SK-N-MC (cell line): ENCODE measurements at regions not wholly inside any gene's neighbourhood (a gene's known extent, or its start where the extent isn't known, plus 50 kb on each side); places are given as distances from the start of the nearest gene placed in this dataset.

ENCODE experiments used
- DNase-seq: peaks from one replicate; pipeline ENCODE4 v3.0.0-alpha.2; 2011; ENCODE audit warnings: low read depth, low spot score
- H3K27ac ChIP-seq: fragments of 200-600 bp; sonication (generic); 2 replicates; pipeline ENCODE4 v1.5.1; 2016; ENCODE audit warnings: mixed run types
- H3K36me3 ChIP-seq: fragments of 200-600 bp; sonication (generic); 2 replicates; pipeline ENCODE4 v1.6.1; 2017; ENCODE audit warnings: antibody characterized with exemption, low read length, mixed read lengths; ENCODE audit not compliant: insufficient read depth
- H3K4me3 ChIP-seq: fragments of 200-600 bp; sonication (generic); 2 replicates; pipeline ENCODE4 v1.5.1; 2016
- H3K9ac ChIP-seq: fragments of 200-600 bp; sonication (generic); 2 replicates; pipeline ENCODE4 v1.8.0; 2017; ENCODE audit warnings: mixed run types, mixed read lengths; ENCODE audit not compliant: insufficient read length
- H3K9me3 ChIP-seq: fragments of 200-600 bp; sonication (generic); 2 replicates; pipeline ENCODE4 v1.6.1; 2017; ENCODE audit warnings: low read depth, mild to moderate bottlenecking, antibody characterized with exemption, low read length, moderate library complexity, mixed read lengths
- EZH2 ChIP-seq: fragments of 200-600 bp; sonication (generic); IDR thresholded peaks from one replicate; pipeline ENCODE4 v1.6.1; 2017; ENCODE audit warnings: antibody characterized with exemption
- FOXP2 ChIP-seq: optimal IDR thresholded peaks from 2 replicates; pipeline ENCODE3; 2011; ENCODE audit warnings: mild to moderate bottlenecking, moderate library complexity; ENCODE audit not compliant: insufficient read depth; ENCODE audit errors: extremely low read length, control extremely low read depth
- POLR2AphosphoS5 ChIP-seq: IDR thresholded peaks from 2 replicates; pipeline ENCODE4 v1.6.1; 2012; ENCODE audit warnings: mild to moderate bottlenecking, low read depth, low read length, borderline replicate concordance

DNA sequence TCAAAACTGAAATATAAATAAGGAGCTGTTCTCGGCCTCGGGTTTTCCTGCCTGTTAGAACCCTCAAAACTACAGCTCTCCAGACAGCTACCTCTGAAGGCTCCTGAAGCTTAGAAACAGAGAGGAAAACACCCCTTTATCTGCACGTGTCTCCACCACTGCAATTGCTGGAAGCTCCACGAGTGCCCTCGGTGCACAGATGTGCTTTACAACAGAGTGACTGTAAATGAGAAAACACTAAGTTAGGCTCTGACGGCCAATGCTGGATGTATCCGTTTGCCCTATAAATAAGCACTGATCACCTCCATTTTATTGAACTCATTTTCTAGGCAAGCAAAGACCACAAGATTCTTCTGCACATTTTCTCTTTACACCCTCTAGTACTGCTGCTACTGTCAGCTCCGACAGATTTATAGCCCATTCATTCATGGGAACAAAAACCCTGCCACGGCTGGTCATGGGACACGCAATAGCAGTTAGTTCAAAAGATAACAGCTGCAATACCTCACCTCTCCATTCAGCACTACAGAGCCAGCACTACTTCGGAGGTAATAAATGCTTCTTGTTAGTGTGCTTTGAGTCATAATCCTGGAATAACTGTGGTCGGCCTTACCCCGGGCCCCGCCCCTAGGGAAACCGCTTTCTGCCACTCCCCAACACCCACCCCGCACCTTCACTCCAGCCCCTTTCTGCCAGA, 241.1 kb upstream of the ZNF507 start:
- peak overlapping the region; percentile 38 for H3K9ac ChIP-seq
- peak overlapping the region; percentile 93 for H3K27ac ChIP-seq
- peak; percentile 40 for DNase-seq
- H3K36me3 ChIP-seq: no peaks in the 10 kb centered on the region
- no peaks in the 10 kb centered on the region for H3K9me3 ChIP-seq
- TF ChIP-seq POLR2AphosphoS5 (no peak), FOXP2 (no peak)
- peak overlapping the region; percentile 60 for H3K4me3 ChIP-seq

DNA sequence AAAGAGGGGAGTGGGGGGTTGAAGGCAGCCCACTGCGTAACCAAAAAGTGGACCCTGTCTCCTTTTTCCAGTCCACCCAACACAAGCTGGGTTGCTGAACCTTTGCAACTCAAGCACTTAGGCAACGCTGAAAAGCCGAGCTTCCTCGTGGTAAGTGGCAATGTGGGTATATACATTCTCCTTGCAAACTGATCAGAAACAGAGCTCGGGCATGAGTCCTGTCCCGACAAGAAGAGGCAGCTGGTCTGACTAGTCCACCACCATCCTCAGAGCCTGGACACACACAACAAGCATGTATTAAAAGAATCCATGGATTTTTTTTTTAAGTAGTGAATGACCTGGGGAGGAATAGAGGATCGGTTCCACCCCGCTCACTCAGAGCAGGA, 240.6 kb upstream of the ZNF507 start:
- Histone ChIP-seq H3K4me3 (peak overlapping the region; percentile 60), H3K9ac (no peak overlapping the region), H3K36me3 (no peaks in the 10 kb centered on the region), H3K9me3 (no peaks in the 10 kb centered on the region), H3K27ac (peak overlapping the region; percentile 93)
- peak; percentile 8 for DNase-seq
- TF ChIP-seq FOXP2: no peak
- no peak for TF ChIP-seq POLR2AphosphoS5
- no peak for TF ChIP-seq EZH2

DNA sequence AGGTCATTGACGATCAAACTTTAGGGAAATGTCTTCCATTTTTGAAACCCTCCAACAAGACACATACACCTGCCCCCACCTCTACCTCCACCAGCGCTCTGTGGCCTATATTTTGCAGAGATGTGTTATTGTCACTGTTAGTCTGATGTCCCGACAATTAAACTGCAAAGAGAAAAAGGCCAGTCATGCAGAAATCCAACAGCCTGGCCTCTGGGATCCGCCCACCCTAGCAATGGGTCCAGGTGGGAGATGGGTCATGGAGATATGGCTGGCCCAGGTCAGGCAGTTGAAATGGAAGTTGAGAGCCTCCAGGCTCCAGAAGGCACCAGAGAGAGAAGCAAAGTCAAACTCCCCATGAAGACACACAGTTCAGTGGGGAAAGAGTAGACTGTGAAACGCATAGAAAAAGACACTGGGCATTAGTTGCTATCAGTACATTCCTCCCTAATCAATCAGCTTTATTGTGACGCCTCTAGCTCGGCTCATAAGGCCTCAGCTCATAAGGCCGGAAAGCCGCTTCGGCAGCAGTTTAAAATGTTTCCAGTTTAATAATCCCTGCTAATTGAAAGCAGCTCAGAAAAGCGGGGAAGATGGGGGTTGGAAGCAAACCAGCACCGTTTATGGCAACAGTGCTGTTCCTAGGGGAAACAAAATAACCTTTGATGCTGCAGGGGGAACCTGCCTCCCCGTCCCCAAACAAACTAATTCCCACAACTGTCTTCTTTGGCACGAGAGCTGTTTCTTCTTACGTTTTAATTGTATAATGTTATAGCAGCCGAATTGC, 239.7 kb upstream of the ZNF507 start:
- no peaks in the 10 kb centered on the region for H3K9me3 ChIP-seq
- no peak for DNase-seq
- H3K27ac ChIP-seq: peak overlapping the region; percentile 93
- H3K36me3 ChIP-seq: no peaks in the 10 kb centered on the region
- peak overlapping the region; percentile 48 for H3K4me3 ChIP-seq
- H3K9ac ChIP-seq: peak overlapping the region; percentile 6
- TF ChIP-seq FOXP2 (no peak), EZH2 (no peak), POLR2AphosphoS5 (no peak)

GRCh38 chr19:32122258-32122657, 223.2 kb upstream of the ZNF507 start:
- no peaks in the 10 kb centered on the region for H3K9me3 ChIP-seq
- no peak overlapping the region for H3K4me3 ChIP-seq
- H3K27ac ChIP-seq: no peak overlapping the region
- no peak for DNase-seq
- H3K36me3 ChIP-seq: no peaks in the 10 kb centered on the region
- no peak overlapping the region for H3K9ac ChIP-seq
- TF ChIP-seq POLR2AphosphoS5 (no peak), FOXP2 (no peak), EZH2 (no peak)

DNA sequence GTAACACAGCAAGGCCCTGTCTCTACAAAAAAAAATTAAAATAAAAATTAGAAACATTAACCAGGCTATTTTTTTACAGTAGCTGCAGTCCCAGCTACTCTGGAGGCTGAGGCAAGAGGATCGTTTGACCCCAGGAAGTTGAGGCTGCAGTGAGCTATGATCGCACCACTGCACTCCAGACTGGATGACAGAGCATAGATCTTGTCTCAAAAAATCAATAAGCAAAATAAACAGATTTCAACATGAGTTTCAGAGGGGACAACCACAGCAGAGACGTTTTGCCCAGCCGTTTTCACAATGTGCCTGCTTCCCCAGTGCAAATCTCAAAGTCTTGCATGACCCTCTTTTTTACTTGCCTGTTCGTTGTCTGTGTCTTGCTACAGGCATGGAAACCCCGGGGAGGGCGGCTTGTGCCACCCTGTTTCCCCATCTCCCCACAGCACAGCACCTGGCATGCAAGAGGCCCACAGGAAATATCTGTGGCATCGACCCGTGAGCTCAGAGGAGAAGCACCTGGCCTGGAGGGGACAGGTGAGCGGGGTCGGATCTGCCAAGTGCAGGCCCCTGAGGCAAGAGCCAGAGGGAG, 222.0 kb upstream of the ZNF507 start:
- no peaks in the 10 kb centered on the region for H3K36me3 ChIP-seq
- H3K9me3 ChIP-seq: no peaks in the 10 kb centered on the region
- no peak for DNase-seq
- no peak for TF ChIP-seq POLR2AphosphoS5
- no peak for TF ChIP-seq EZH2
- no peak for TF ChIP-seq FOXP2
- H3K4me3 ChIP-seq: no peak overlapping the region
- H3K27ac ChIP-seq: no peak overlapping the region
- H3K9ac ChIP-seq: no peak overlapping the region

GRCh38 chr19:32124585-32124984, 220.8 kb upstream of the ZNF507 start:
- no peak overlapping the region for H3K27ac ChIP-seq
- no peaks in the 10 kb centered on the region for H3K9me3 ChIP-seq
- no peak for TF ChIP-seq POLR2AphosphoS5
- TF ChIP-seq FOXP2: no peak
- TF ChIP-seq EZH2: no peak
- H3K36me3 ChIP-seq: no peaks in the 10 kb centered on the region
- H3K4me3 ChIP-seq: no peak overlapping the region
- H3K9ac ChIP-seq: no peak overlapping the region
- no peak for DNase-seq

- no peaks in the 10 kb centered on the region for H3K9me3 ChIP-seq
- no peaks in the 10 kb centered on the region for H3K36me3 ChIP-seq
- no peak for DNase-seq
- H3K4me3 ChIP-seq: no peak overlapping the region
- TF ChIP-seq EZH2: no peak
- no peak for TF ChIP-seq POLR2AphosphoS5
- no peak for TF ChIP-seq FOXP2
- H3K9ac ChIP-seq: no peak overlapping the region
- H3K27ac ChIP-seq: no peak overlapping the region
These were observed 216.3 kb upstream of the ZNF507 start for GRCh38 chr19:32129141-32129540.

- DNase-seq: no peak
- TF ChIP-seq POLR2AphosphoS5 (no peak), EZH2 (no peak), FOXP2 (no peak)
- H3K4me3 ChIP-seq: no peak overlapping the region
- H3K36me3 ChIP-seq: no peaks in the 10 kb centered on the region
- no peak overlapping the region for H3K9ac ChIP-seq
- no peak overlapping the region for H3K27ac ChIP-seq
- no peaks in the 10 kb centered on the region for H3K9me3 ChIP-seq
These were observed 215.1 kb upstream of the ZNF507 start for GRCh38 chr19:32130332-32130731.
